ENCODE measurements at regions not wholly inside any gene's neighbourhood (a gene's known extent, or its start where the extent isn't known, plus 50 kb on each side); places are given as distances from the start of the nearest gene placed in this dataset.
A peak's percentile ranks its signal among the peaks of the same experiment; 100 is the strongest.

DNA sequence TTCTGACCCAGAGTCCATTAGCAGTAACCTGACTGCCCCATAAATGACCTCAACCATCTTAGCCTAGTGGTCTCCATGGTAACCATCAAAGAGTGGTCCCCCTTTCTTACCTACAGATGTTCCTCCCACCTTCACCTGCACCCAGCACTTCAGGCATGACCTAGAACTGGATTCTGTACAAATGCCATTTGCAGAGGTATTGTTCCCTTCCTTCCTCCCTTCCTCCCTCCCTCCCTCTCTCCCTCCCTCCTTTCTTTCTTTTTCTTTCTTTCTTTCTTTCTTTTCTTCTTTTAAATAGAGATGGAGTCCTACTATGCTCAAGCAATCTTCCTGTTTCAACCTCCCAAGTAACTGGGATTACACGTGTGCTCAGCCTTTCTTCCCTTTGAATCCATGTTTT lies 114.6 kb upstream of the SLC1A4 start:
- Histone ChIP-seq H3K27me3 (ENCODE audit: control insufficient read depth in 2 of 2, insufficient read depth in 2 of 2, low read length in 2 of 2) (no peaks in the 10 kb centered on the region), H3K27ac (ENCODE audit: low read depth, low read length) (no peak overlapping the region), H3K36me3 (ENCODE audit: control insufficient read depth in 2 of 3, insufficient read depth in 3 of 3, low read length in 3 of 3) (no peaks in the 10 kb centered on the region), H3K9me3 (ENCODE audit: control insufficient read depth in 2 of 3, low read length in 3 of 3) (no peaks in the 10 kb centered on the region), H3K4me1 (ENCODE audit: control insufficient read depth in 2 of 2, insufficient read depth in 2 of 2, low read length in 2 of 2) (peaks cover 0 to 3% of the 10 kb centered on the region in 2 donors), H3K4me3 (ENCODE audit: low read length) (no peak overlapping the region)
- Mint-ChIP-seq H3K4me3 (no peak overlapping the region), H3K27ac (no peak overlapping the region), H3K36me3 (peaks cover 0 to 3% (median 0%) of the 10 kb centered on the region in 5 donors), H3K9me3 (no peaks in the 10 kb centered on the region), H3K27me3 (peaks cover 0 to 28% (median 5%) of the 10 kb centered on the region in 5 donors), H3K4me1 (peaks cover 0 to 7% (median 7%) of the 10 kb centered on the region in 7 donors)
- ATAC-seq: no peak
- CTCF ChIA-PET: interaction anchor here (0.6 kb wide), 1 partner anchor 259 kb away, joined by 4 read pairs; no protein-coding TSS in a partner anchor
- no peak for DNase-seq
- POLR2A ChIA-PET: no interaction called here
- intact Hi-C loops (cut with micrococcal nuclease): loop anchor here in 1 of 2 donors (5.0 kb wide), 1 partner anchor 827 kb away; no protein-coding TSS in a partner anchor

- ATAC-seq: no peak
- Mint-ChIP-seq H3K27ac (no peak overlapping the region), H3K36me3 (peaks cover 0 to 3% (median 0%) of the 10 kb centered on the region in 5 donors), H3K9me3 (no peaks in the 10 kb centered on the region), H3K27me3 (peaks cover 0 to 25% (median 5%) of the 10 kb centered on the region in 5 donors), H3K4me3 (no peak overlapping the region), H3K4me1 (peaks cover 0 to 7% (median 7%) of the 10 kb centered on the region in 7 donors)
- H3K27ac ChIP-seq (ENCODE audit: low read depth, low read length): no peak overlapping the region
- intact Hi-C loops (cut with micrococcal nuclease): no loop called here
- no peaks in the 10 kb centered on the region for H3K27me3 ChIP-seq (ENCODE audit: control insufficient read depth in 2 of 2, insufficient read depth in 2 of 2, low read length in 2 of 2)
- H3K4me3 ChIP-seq (ENCODE audit: low read length): no peak overlapping the region
- no peak for DNase-seq
- no peaks in the 10 kb centered on the region for H3K9me3 ChIP-seq (ENCODE audit: control insufficient read depth in 2 of 3, low read length in 3 of 3)
- ChIA-PET POLR2A (no interaction called here), CTCF (interaction anchor here (0.6 kb wide), 1 partner anchor 258 kb away, joined by 4 read pairs; no protein-coding TSS in a partner anchor)
- H3K36me3 ChIP-seq (ENCODE audit: control insufficient read depth in 2 of 3, insufficient read depth in 3 of 3, low read length in 3 of 3): no peaks in the 10 kb centered on the region
- H3K4me1 ChIP-seq (ENCODE audit: control insufficient read depth in 2 of 2, insufficient read depth in 2 of 2, low read length in 2 of 2): peaks cover 0 to 3% of the 10 kb centered on the region in 2 donors
Observed at GRCh38 chr2:64875368-64875767, 113.8 kb upstream of the SLC1A4 start.

- Mint-ChIP-seq H3K4me1 (peaks cover 3 to 12% (median 7%) of the 10 kb centered on the region in 7 donors), H3K9me3 (no peaks in the 10 kb centered on the region), H3K36me3 (peaks cover 0 to 3% (median 0%) of the 10 kb centered on the region in 5 donors), H3K4me3 (no peak overlapping the region), H3K27ac (no peak overlapping the region), H3K27me3 (peaks cover 0 to 25% (median 5%) of the 10 kb centered on the region in 5 donors)
- CTCF ChIA-PET: interaction anchor here (0.5 kb wide), 1 partner anchor 275 kb away, joined by 6 read pairs; no protein-coding TSS in a partner anchor
- no peak overlapping the region for H3K27ac ChIP-seq (ENCODE audit: low read depth, low read length)
- DNase-seq (no peak), ATAC-seq (no peak)
- intact Hi-C loops (cut with micrococcal nuclease): no loop called here
- no peaks in the 10 kb centered on the region for H3K9me3 ChIP-seq (ENCODE audit: control insufficient read depth in 2 of 3, low read length in 3 of 3)
- no peaks in the 10 kb centered on the region for H3K36me3 ChIP-seq (ENCODE audit: control insufficient read depth in 2 of 3, insufficient read depth in 3 of 3, low read length in 3 of 3)
- POLR2A ChIA-PET: no interaction called here
- no peak overlapping the region for H3K4me3 ChIP-seq (ENCODE audit: low read length)
- peaks cover 3 to 4% of the 10 kb centered on the region in 2 donors for H3K4me1 ChIP-seq (ENCODE audit: control insufficient read depth in 2 of 2, insufficient read depth in 2 of 2, low read length in 2 of 2)
- no peaks in the 10 kb centered on the region for H3K27me3 ChIP-seq (ENCODE audit: control insufficient read depth in 2 of 2, insufficient read depth in 2 of 2, low read length in 2 of 2)
Observed at GRCh38 chr2:64876137-64876647, 113.0 kb upstream of the SLC1A4 start.

- Mint-ChIP-seq H3K27ac (no peak overlapping the region), H3K4me3 (no peak overlapping the region), H3K9me3 (no peaks in the 10 kb centered on the region), H3K36me3 (peaks cover 0 to 3% (median 0%) of the 10 kb centered on the region in 5 donors), H3K4me1 (peaks cover 0 to 11% (median 5%) of the 10 kb centered on the region in 7 donors), H3K27me3 (peaks cover 0 to 25% (median 5%) of the 10 kb centered on the region in 5 donors)
- Histone ChIP-seq H3K4me1 (ENCODE audit: control insufficient read depth in 2 of 2, insufficient read depth in 2 of 2, low read length in 2 of 2) (peaks cover 0 to 8% of the 10 kb centered on the region in 2 donors), H3K27me3 (ENCODE audit: control insufficient read depth in 2 of 2, insufficient read depth in 2 of 2, low read length in 2 of 2) (no peaks in the 10 kb centered on the region), H3K27ac (ENCODE audit: low read depth, low read length) (no peak overlapping the region), H3K4me3 (ENCODE audit: low read length) (no peak overlapping the region), H3K9me3 (ENCODE audit: control insufficient read depth in 2 of 3, low read length in 3 of 3) (no peaks in the 10 kb centered on the region), H3K36me3 (ENCODE audit: control insufficient read depth in 2 of 3, insufficient read depth in 3 of 3, low read length in 3 of 3) (no peaks in the 10 kb centered on the region)
- intact Hi-C loops (cut with micrococcal nuclease): no loop called here
- ChIA-PET POLR2A (no interaction called here), CTCF (interaction anchor here (0.6 kb wide), 1 partner anchor 325 kb away, joined by 3 read pairs; no protein-coding TSS in a partner anchor)
- no peak for ATAC-seq
- no peak for DNase-seq
Observed at GRCh38 chr2:64879745-64880144, 109.5 kb upstream of the SLC1A4 start.

GRCh38 chr2:64880193-64880951 lies 108.8 kb upstream of the SLC1A4 start:
- no peak overlapping the region for H3K27ac Mint-ChIP-seq

DNA sequence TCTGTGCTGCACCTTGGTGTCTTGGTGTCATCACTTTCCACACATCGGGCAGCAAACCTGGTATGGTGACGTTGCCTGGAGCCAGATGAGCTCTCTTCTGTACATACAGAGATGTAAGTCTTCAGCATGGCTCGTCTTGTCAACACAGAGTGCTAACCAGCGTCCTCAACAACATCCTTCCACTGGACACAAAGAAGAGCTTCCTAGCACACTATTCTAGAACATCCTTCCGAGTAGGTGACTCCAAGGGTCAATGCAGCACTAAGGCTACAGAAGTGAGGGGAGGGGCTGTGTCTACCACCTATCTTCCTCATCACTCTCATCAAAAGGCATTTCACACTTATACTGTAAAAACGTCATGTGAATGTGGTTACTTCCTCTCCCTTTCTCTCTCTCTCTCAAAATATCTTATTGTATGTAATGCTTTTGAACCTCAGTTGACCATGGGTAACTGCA lies 108.1 kb upstream of the SLC1A4 start:
- no peak for DNase-seq
- Mint-ChIP-seq H3K4me3 (no peak overlapping the region), H3K27me3 (peaks cover 0 to 17% (median 5%) of the 10 kb centered on the region in 5 donors), H3K4me1 (peaks cover 0 to 11% (median 5%) of the 10 kb centered on the region in 7 donors), H3K27ac (no peak overlapping the region), H3K36me3 (peaks cover 0 to 3% (median 0%) of the 10 kb centered on the region in 5 donors), H3K9me3 (no peaks in the 10 kb centered on the region)
- no peaks in the 10 kb centered on the region for H3K36me3 ChIP-seq (ENCODE audit: control insufficient read depth in 2 of 3, insufficient read depth in 3 of 3, low read length in 3 of 3)
- H3K9me3 ChIP-seq (ENCODE audit: control insufficient read depth in 2 of 3, low read length in 3 of 3): no peaks in the 10 kb centered on the region
- peaks cover 0 to 8% of the 10 kb centered on the region in 2 donors for H3K4me1 ChIP-seq (ENCODE audit: control insufficient read depth in 2 of 2, insufficient read depth in 2 of 2, low read length in 2 of 2)
- no peak overlapping the region for H3K27ac ChIP-seq (ENCODE audit: low read depth, low read length)
- POLR2A ChIA-PET: no interaction called here
- H3K27me3 ChIP-seq (ENCODE audit: control insufficient read depth in 2 of 2, insufficient read depth in 2 of 2, low read length in 2 of 2): no peaks in the 10 kb centered on the region
- CTCF ChIA-PET: no interaction called here
- ATAC-seq: peak; percentile 85
- intact Hi-C loops (cut with micrococcal nuclease): no loop called here
- H3K4me3 ChIP-seq (ENCODE audit: low read length): no peak overlapping the region

More at GRCh38 chr2:64880193-64880951, 108.8 kb upstream of the SLC1A4 start:
- Histone ChIP-seq H3K4me1 (ENCODE audit: control insufficient read depth in 2 of 2, insufficient read depth in 2 of 2, low read length in 2 of 2) (peaks cover 0 to 8% of the 10 kb centered on the region in 2 donors), H3K4me3 (ENCODE audit: low read length) (no peak overlapping the region), H3K27me3 (ENCODE audit: control insufficient read depth in 2 of 2, insufficient read depth in 2 of 2, low read length in 2 of 2) (no peaks in the 10 kb centered on the region), H3K27ac (ENCODE audit: low read depth, low read length) (no peak overlapping the region), H3K36me3 (ENCODE audit: control insufficient read depth in 2 of 3, insufficient read depth in 3 of 3, low read length in 3 of 3) (no peaks in the 10 kb centered on the region), H3K9me3 (ENCODE audit: control insufficient read depth in 2 of 3, low read length in 3 of 3) (no peaks in the 10 kb centered on the region)
- Mint-ChIP-seq H3K4me3 (no peak overlapping the region), H3K9me3 (no peaks in the 10 kb centered on the region), H3K27me3 (peaks cover 0 to 20% (median 5%) of the 10 kb centered on the region in 5 donors), H3K4me1 (peaks cover 0 to 11% (median 5%) of the 10 kb centered on the region in 7 donors), H3K36me3 (peaks cover 0 to 3% (median 0%) of the 10 kb centered on the region in 5 donors)
- DNase-seq: no peak
- ChIA-PET POLR2A (no interaction called here), CTCF (no interaction called here)
- intact Hi-C loops (cut with micrococcal nuclease): no loop called here
- no peak for ATAC-seq

Data from naive thymus-derived CD4-positive, alpha-beta T cell (primary cell).